NCI-H2227 treated with DMSO at 0.1 percent for 48 hours (cell line): ENCODE measurements at regions not wholly inside any gene's neighbourhood (a gene's known extent, or its start where the extent isn't known, plus 50 kb on each side); places are given as distances from the start of the nearest gene placed in this dataset.
"Not testable (repeated sequence)": the region's sequence is repeated elsewhere in the genome, so short reads cannot be mapped to it uniquely, and the experiment has no call there.

Experiments used
- DNase-seq: peaks from one replicate; lab custom pipeline; 2025; lab: John Stamatoyannopoulos, UW

GRCh38 chr17:5902181-5903140 is 167.7 kb upstream of the WSCD1 start:
- DNase-seq: no peak

GRCh38 chr17:5911919-5912318 is 158.3 kb upstream of the WSCD1 start:
- no peak for DNase-seq

- DNase-seq: no peak
Measured at GRCh38 chr17:5913032-5913531, 157.1 kb upstream of the WSCD1 start.

- no peak for DNase-seq
Measured at GRCh38 chr17:5913641-5914040, 156.5 kb upstream of the WSCD1 start.

- no peak for DNase-seq
Measured at GRCh38 chr17:5915337-5915736, 154.8 kb upstream of the WSCD1 start.

GRCh38 chr17:5919089-5919488 is 151.1 kb upstream of the WSCD1 start:
- no peak for DNase-seq

GRCh38 chr17:5921512-5922282 is 148.5 kb upstream of the WSCD1 start:
- DNase-seq: no peak

GRCh38 chr17:5922476-5922875 is 147.7 kb upstream of the WSCD1 start:
- DNase-seq: no peak

GRCh38 chr17:5929721-5930120 is 140.5 kb upstream of the WSCD1 start:
- DNase-seq: no peak

GRCh38 chr17:5930555-5930954 is 139.6 kb upstream of the WSCD1 start:
- not testable (repeated sequence) for DNase-seq

GRCh38 chr17:5931616-5932015 is 138.6 kb upstream of the WSCD1 start:
- peak; percentile 60 for DNase-seq

GRCh38 chr17:5933430-5933829 is 136.7 kb upstream of the WSCD1 start:
- DNase-seq: no peak

GRCh38 chr17:5941258-5941657 is 128.9 kb upstream of the WSCD1 start:
- DNase-seq: no peak

GRCh38 chr17:5942687-5943086 is 127.5 kb upstream of the WSCD1 start:
- DNase-seq: no peak

- DNase-seq: no peak
Measured at GRCh38 chr17:5943232-5943631, 126.9 kb upstream of the WSCD1 start.

- DNase-seq: no peak
Measured at GRCh38 chr17:5943982-5944381, 126.2 kb upstream of the WSCD1 start.

- DNase-seq: no peak
Measured at GRCh38 chr17:5947701-5948180, 122.4 kb upstream of the WSCD1 start.

- DNase-seq: no peak
Measured at GRCh38 chr17:5948811-5949210, 121.4 kb upstream of the WSCD1 start.

- DNase-seq: no peak
Measured at GRCh38 chr17:5950878-5951277, 119.3 kb upstream of the WSCD1 start.

GRCh38 chr17:5951912-5952311 is 118.3 kb upstream of the WSCD1 start:
- no peak for DNase-seq

- DNase-seq: no peak
Measured at GRCh38 chr17:5952518-5952917, 117.7 kb upstream of the WSCD1 start.

GRCh38 chr17:5955764-5956163 is 114.4 kb upstream of the WSCD1 start:
- DNase-seq: no peak

GRCh38 chr17:5958850-5959249 is 111.3 kb upstream of the WSCD1 start:
- no peak for DNase-seq
